ENCODE measurements at regions not wholly inside any gene's neighbourhood (a gene's known extent, or its start where the extent isn't known, plus 50 kb on each side); places are given as distances from the start of the nearest gene placed in this dataset.
"Not testable (repeated sequence)": the region's sequence is repeated elsewhere in the genome, so short reads cannot be mapped to it uniquely, and the experiment has no call there.

GRCh38 chr7:10460474-10460873 is 513.2 kb upstream of the PHF14 start:
- Histone ChIP-seq H3K36me3 (ENCODE audit: control insufficient read depth in 2 of 3, insufficient read depth in 3 of 3, low read length in 3 of 3) (no peaks in the 10 kb centered on the region), H3K4me3 (ENCODE audit: low read length) (no peak overlapping the region), H3K27me3 (ENCODE audit: control insufficient read depth in 2 of 2, insufficient read depth in 2 of 2, low read length in 2 of 2) (no peaks in the 10 kb centered on the region), H3K27ac (ENCODE audit: low read depth, low read length) (no peak overlapping the region), H3K4me1 (ENCODE audit: control insufficient read depth in 2 of 2, insufficient read depth in 2 of 2, low read length in 2 of 2) (no peaks in the 10 kb centered on the region), H3K9me3 (ENCODE audit: control insufficient read depth in 2 of 3, low read length in 3 of 3) (no peaks in the 10 kb centered on the region)
- intact Hi-C loops (cut with micrococcal nuclease): no loop called here
- Mint-ChIP-seq H3K27ac (no peak overlapping the region), H3K4me3 (no peak overlapping the region), H3K27me3 (no peaks in the 10 kb centered on the region), H3K4me1 (no peaks in the 10 kb centered on the region), H3K9me3 (peaks cover 0 to 15% (median 4%) of the 10 kb centered on the region in 11 donors), H3K36me3 (no peaks in the 10 kb centered on the region)
- DNase-seq (no peak), ATAC-seq (no peak)
- CTCF ChIA-PET: no interaction called here
- POLR2A ChIA-PET: no interaction called here

- Mint-ChIP-seq H3K9me3 (peaks cover 0 to 7% (median 0%) of the 10 kb centered on the region in 11 donors), H3K4me1 (no peaks in the 10 kb centered on the region), H3K27me3 (no peaks in the 10 kb centered on the region), H3K4me3 (no peak overlapping the region), H3K36me3 (no peaks in the 10 kb centered on the region), H3K27ac (no peak overlapping the region)
- Histone ChIP-seq H3K4me1 (ENCODE audit: control insufficient read depth in 2 of 2, insufficient read depth in 2 of 2, low read length in 2 of 2) (no peaks in the 10 kb centered on the region), H3K27me3 (ENCODE audit: control insufficient read depth in 2 of 2, insufficient read depth in 2 of 2, low read length in 2 of 2) (no peaks in the 10 kb centered on the region), H3K27ac (ENCODE audit: low read depth, low read length) (no peak overlapping the region), H3K4me3 (ENCODE audit: low read length) (no peak overlapping the region), H3K36me3 (ENCODE audit: control insufficient read depth in 2 of 3, insufficient read depth in 3 of 3, low read length in 3 of 3) (no peaks in the 10 kb centered on the region), H3K9me3 (ENCODE audit: control insufficient read depth in 2 of 3, low read length in 3 of 3) (no peaks in the 10 kb centered on the region)
- intact Hi-C loops (cut with micrococcal nuclease): no loop called here
- POLR2A ChIA-PET: no interaction called here
- ATAC-seq (no peak), DNase-seq (no peak)
- CTCF ChIA-PET: no interaction called here
These were observed 510.0 kb upstream of the PHF14 start for GRCh38 chr7:10463701-10464100.

- H3K4me3 Mint-ChIP-seq: not testable (repeated sequence)
These were observed 508.1 kb upstream of the PHF14 start for GRCh38 chr7:10465536-10465935.

GRCh38 chr7:10468908-10469307 is 504.8 kb upstream of the PHF14 start:
- peaks cover 0 to 3% (median 0%) of the 10 kb centered on the region in 11 donors for H3K9me3 Mint-ChIP-seq
- no peak overlapping the region for H3K27ac Mint-ChIP-seq
- Histone ChIP-seq H3K9me3 (ENCODE audit: control insufficient read depth in 2 of 3, low read length in 3 of 3) (no peaks in the 10 kb centered on the region), H3K36me3 (ENCODE audit: control insufficient read depth in 2 of 3, insufficient read depth in 3 of 3, low read length in 3 of 3) (no peaks in the 10 kb centered on the region), H3K27me3 (ENCODE audit: control insufficient read depth in 2 of 2, insufficient read depth in 2 of 2, low read length in 2 of 2) (no peaks in the 10 kb centered on the region), H3K4me3 (ENCODE audit: low read length) (no peak overlapping the region), H3K27ac (ENCODE audit: low read depth, low read length) (no peak overlapping the region), H3K4me1 (ENCODE audit: control insufficient read depth in 2 of 2, insufficient read depth in 2 of 2, low read length in 2 of 2) (no peaks in the 10 kb centered on the region)
- H3K27me3 Mint-ChIP-seq: no peaks in the 10 kb centered on the region
- DNase-seq: no peak
- no peak for ATAC-seq
- H3K4me1 Mint-ChIP-seq: no peaks in the 10 kb centered on the region
- intact Hi-C loops (cut with micrococcal nuclease): no loop called here
- ChIA-PET CTCF (no interaction called here), POLR2A (no interaction called here)
- H3K36me3 Mint-ChIP-seq: no peaks in the 10 kb centered on the region
- no peak overlapping the region for H3K4me3 Mint-ChIP-seq

More at GRCh38 chr7:10465536-10465935, 508.1 kb upstream of the PHF14 start:
- H3K27ac Mint-ChIP-seq; ATAC-seq; H3K4me3 ChIP-seq (ENCODE audit: low read length); POLR2A ChIA-PET; H3K36me3 Mint-ChIP-seq; H3K9me3 ChIP-seq (ENCODE audit: control insufficient read depth in 2 of 3, low read length in 3 of 3); H3K27ac ChIP-seq (ENCODE audit: low read depth, low read length); H3K27me3 Mint-ChIP-seq; CTCF ChIA-PET; H3K4me1 Mint-ChIP-seq; H3K27me3 ChIP-seq (ENCODE audit: control insufficient read depth in 2 of 2, insufficient read depth in 2 of 2, low read length in 2 of 2); H3K9me3 Mint-ChIP-seq; DNase-seq; H3K4me1 ChIP-seq (ENCODE audit: control insufficient read depth in 2 of 2, insufficient read depth in 2 of 2, low read length in 2 of 2); H3K36me3 ChIP-seq (ENCODE audit: control insufficient read depth in 2 of 3, insufficient read depth in 3 of 3, low read length in 3 of 3); intact Hi-C loops (cut with micrococcal nuclease): not testable (repeated sequence)

- H3K9me3 ChIP-seq (ENCODE audit: control insufficient read depth in 2 of 3, low read length in 3 of 3): no peaks in the 10 kb centered on the region
- Mint-ChIP-seq H3K27ac (no peak overlapping the region), H3K36me3 (no peaks in the 10 kb centered on the region), H3K4me3 (no peak overlapping the region), H3K9me3 (peaks cover 0 to 3% (median 0%) of the 10 kb centered on the region in 11 donors), H3K4me1 (no peaks in the 10 kb centered on the region), H3K27me3 (no peaks in the 10 kb centered on the region)
- ChIA-PET POLR2A (no interaction called here), CTCF (no interaction called here)
- no peak overlapping the region for H3K4me3 ChIP-seq (ENCODE audit: low read length)
- ATAC-seq (no peak), DNase-seq (no peak)
- no peaks in the 10 kb centered on the region for H3K4me1 ChIP-seq (ENCODE audit: control insufficient read depth in 2 of 2, insufficient read depth in 2 of 2, low read length in 2 of 2)
- no peaks in the 10 kb centered on the region for H3K27me3 ChIP-seq (ENCODE audit: control insufficient read depth in 2 of 2, insufficient read depth in 2 of 2, low read length in 2 of 2)
- no peak overlapping the region for H3K27ac ChIP-seq (ENCODE audit: low read depth, low read length)
- intact Hi-C loops (cut with micrococcal nuclease): no loop called here
- no peaks in the 10 kb centered on the region for H3K36me3 ChIP-seq (ENCODE audit: control insufficient read depth in 2 of 3, insufficient read depth in 3 of 3, low read length in 3 of 3)
These were observed 504.2 kb upstream of the PHF14 start for GRCh38 chr7:10469476-10469875.

GRCh38 chr7:10471280-10472058 is 502.2 kb upstream of the PHF14 start:
- H3K36me3 Mint-ChIP-seq: no peaks in the 10 kb centered on the region
- ATAC-seq: no peak
- Histone ChIP-seq H3K9me3 (ENCODE audit: control insufficient read depth in 2 of 3, low read length in 3 of 3) (no peaks in the 10 kb centered on the region), H3K4me1 (ENCODE audit: control insufficient read depth in 2 of 2, insufficient read depth in 2 of 2, low read length in 2 of 2) (no peaks in the 10 kb centered on the region), H3K27me3 (ENCODE audit: control insufficient read depth in 2 of 2, insufficient read depth in 2 of 2, low read length in 2 of 2) (no peaks in the 10 kb centered on the region), H3K27ac (ENCODE audit: low read depth, low read length) (no peak overlapping the region), H3K4me3 (ENCODE audit: low read length) (no peak overlapping the region), H3K36me3 (ENCODE audit: control insufficient read depth in 2 of 3, insufficient read depth in 3 of 3, low read length in 3 of 3) (no peaks in the 10 kb centered on the region)
- H3K27ac Mint-ChIP-seq: no peak overlapping the region
- no peak overlapping the region for H3K4me3 Mint-ChIP-seq
- no peaks in the 10 kb centered on the region for H3K27me3 Mint-ChIP-seq
- intact Hi-C loops (cut with micrococcal nuclease): no loop called here
- peaks cover 0 to 3% (median 0%) of the 10 kb centered on the region in 11 donors for H3K9me3 Mint-ChIP-seq
- CTCF ChIA-PET: no interaction called here
- H3K4me1 Mint-ChIP-seq: no peaks in the 10 kb centered on the region
- DNase-seq: no peak
- POLR2A ChIA-PET: no interaction called here

- Mint-ChIP-seq H3K4me1 (no peaks in the 10 kb centered on the region), H3K27me3 (no peaks in the 10 kb centered on the region), H3K4me3 (no peak overlapping the region), H3K27ac (no peak overlapping the region), H3K36me3 (no peaks in the 10 kb centered on the region), H3K9me3 (peaks cover 0 to 3% (median 0%) of the 10 kb centered on the region in 11 donors)
- H3K9me3 ChIP-seq (ENCODE audit: control insufficient read depth in 2 of 3, low read length in 3 of 3): no peaks in the 10 kb centered on the region
- H3K27ac ChIP-seq (ENCODE audit: low read depth, low read length): no peak overlapping the region
- no peaks in the 10 kb centered on the region for H3K4me1 ChIP-seq (ENCODE audit: control insufficient read depth in 2 of 2, insufficient read depth in 2 of 2, low read length in 2 of 2)
- DNase-seq (no peak), ATAC-seq (no peak)
- H3K27me3 ChIP-seq (ENCODE audit: control insufficient read depth in 2 of 2, insufficient read depth in 2 of 2, low read length in 2 of 2): no peaks in the 10 kb centered on the region
- H3K4me3 ChIP-seq (ENCODE audit: low read length): no peak overlapping the region
- intact Hi-C loops (cut with micrococcal nuclease): no loop called here
- no peaks in the 10 kb centered on the region for H3K36me3 ChIP-seq (ENCODE audit: control insufficient read depth in 2 of 3, insufficient read depth in 3 of 3, low read length in 3 of 3)
- ChIA-PET POLR2A (no interaction called here), CTCF (no interaction called here)
These were observed 501.6 kb upstream of the PHF14 start for GRCh38 chr7:10472115-10472514.

Data from naive thymus-derived CD4-positive, alpha-beta T cell (primary cell).